HEK293T (cell line): ENCODE measurements at regions not wholly inside any gene's neighbourhood (a gene's known extent, or its start where the extent isn't known, plus 50 kb on each side); places are given as distances from the start of the nearest gene placed in this dataset.

Experiments
- BHLHE40 ChIP-seq: fragments of 450-650 bp; IDR thresholded peaks from 2 replicates; pipeline ENCODE4 v1.6.1; 2016; ENCODE audit warnings: mild to moderate bottlenecking, moderate library complexity, borderline replicate concordance
- ELF4 ChIP-seq: fragments of 450-650 bp; IDR thresholded peaks from 2 replicates; pipeline ENCODE4 v1.6.1; 2017; ENCODE audit warnings: antibody characterized with exemption
- FOXA1 ChIP-seq: fragments of 450-650 bp; IDR thresholded peaks from 2 replicates; pipeline ENCODE4 v1.6.1; 2016; ENCODE audit warnings: mild to moderate bottlenecking
- FOXK2 ChIP-seq: fragments of 450-650 bp; IDR thresholded peaks from 2 replicates; pipeline ENCODE4 v1.6.1; 2016; ENCODE audit warnings: mild to moderate bottlenecking
- FOXM1 ChIP-seq: fragments of 450-650 bp; IDR thresholded peaks from 2 replicates; pipeline ENCODE4 v1.6.1; 2017; ENCODE audit warnings: mild to moderate bottlenecking, borderline replicate concordance
- HDGF ChIP-seq: fragments of 450-650 bp; IDR thresholded peaks from 2 replicates; pipeline ENCODE4 v1.6.1; 2017; ENCODE audit warnings: antibody characterized with exemption, borderline replicate concordance
- LEF1 ChIP-seq: fragments of 450-650 bp; IDR thresholded peaks from 2 replicates; pipeline ENCODE4 v1.6.1; 2017; ENCODE audit warnings: mild to moderate bottlenecking, borderline replicate concordance
- NFRKB ChIP-seq: fragments of 450-650 bp; IDR thresholded peaks from 2 replicates; pipeline ENCODE4 v1.6.1; 2016; ENCODE audit warnings: mild to moderate bottlenecking, moderate library complexity
- PKNOX1 ChIP-seq: fragments of 450-650 bp; IDR thresholded peaks from 2 replicates; pipeline ENCODE4 v1.6.1; 2016
- SP1 ChIP-seq: fragments of 450-650 bp; IDR thresholded peaks from 2 replicates; pipeline ENCODE4 v1.6.1; 2017
- TARDBP ChIP-seq: fragments of 450-650 bp; IDR thresholded peaks from 2 replicates; pipeline ENCODE4 v1.6.1; 2016

- TF ChIP-seq SP1 (no peak), TARDBP (no peak), FOXA1 (no peak), HDGF (no peak), FOXM1 (no peak), NFRKB (no peak), LEF1 (no peak), BHLHE40 (no peak), ELF4 (no peak), PKNOX1 (no peak), FOXK2 (no peak)
Measured at GRCh38 chr3:163582967-163583366, 1495.3 kb downstream of the SI start.
